ENCODE measurements at regions not wholly inside any gene's neighbourhood (a gene's known extent, or its start where the extent isn't known, plus 50 kb on each side); places are given as distances from the start of the nearest gene placed in this dataset.
"Not testable (repeated sequence)": the region's sequence is repeated elsewhere in the genome, so short reads cannot be mapped to it uniquely, and the experiment has no call there.

- TF ChIP-seq CTCF (IDR thresholded peaks at IDR 0.05); ZFX (IDR thresholded peaks at IDR 0.05; ENCODE audit: borderline replicate concordance): not testable (repeated sequence)
These were observed 75.2 kb upstream of the NID2 start for GRCh38 chr14:52144099-52144498.

Data from 22Rv1 (cell line).